AG04449 (cell line): ENCODE measurements at regions not wholly inside any gene's neighbourhood (a gene's known extent, or its start where the extent isn't known, plus 50 kb on each side); places are given as distances from the start of the nearest gene placed in this dataset.

Source experiments
- CTCF ChIA-PET: fragments of 350-600 bp; formaldehyde crosslinking; extraction: SDS; loops from one replicate; lab custom pipeline; 2021; ENCODE audit warnings: antibody characterized with exemption; lab: Yijun Ruan, JAX
- POLR2A ChIA-PET: fragments of 400-600, 350-600 bp; formaldehyde crosslinking; extraction: SDS; loops from one replicate; lab custom pipeline; 2020; ENCODE audit warnings: antibody characterized with exemption, inconsistent platforms; lab: Yijun Ruan, JAX
- DNase-seq: peaks from one replicate; pipeline ENCODE4 v3.0.0-alpha.2; 2010; ENCODE audit warnings: low read depth, low spot score
- H3K4me3 ChIP-seq: 2 replicates; pipeline ENCODE4 v1.5.1; 2011; ENCODE audit warnings: low read depth, mild to moderate bottlenecking, control low read depth, low read length
- TF ChIP-seq, protein P1 (sequence below): IDR thresholded peaks from one replicate; pipeline ENCODE4 v1.5.1; 2011; ENCODE audit warnings: mild to moderate bottlenecking, moderate library complexity, low read length, control low read depth, inconsistent platforms; ENCODE audit not compliant: insufficient read depth; ENCODE audit errors: missing control alignments

DNA sequence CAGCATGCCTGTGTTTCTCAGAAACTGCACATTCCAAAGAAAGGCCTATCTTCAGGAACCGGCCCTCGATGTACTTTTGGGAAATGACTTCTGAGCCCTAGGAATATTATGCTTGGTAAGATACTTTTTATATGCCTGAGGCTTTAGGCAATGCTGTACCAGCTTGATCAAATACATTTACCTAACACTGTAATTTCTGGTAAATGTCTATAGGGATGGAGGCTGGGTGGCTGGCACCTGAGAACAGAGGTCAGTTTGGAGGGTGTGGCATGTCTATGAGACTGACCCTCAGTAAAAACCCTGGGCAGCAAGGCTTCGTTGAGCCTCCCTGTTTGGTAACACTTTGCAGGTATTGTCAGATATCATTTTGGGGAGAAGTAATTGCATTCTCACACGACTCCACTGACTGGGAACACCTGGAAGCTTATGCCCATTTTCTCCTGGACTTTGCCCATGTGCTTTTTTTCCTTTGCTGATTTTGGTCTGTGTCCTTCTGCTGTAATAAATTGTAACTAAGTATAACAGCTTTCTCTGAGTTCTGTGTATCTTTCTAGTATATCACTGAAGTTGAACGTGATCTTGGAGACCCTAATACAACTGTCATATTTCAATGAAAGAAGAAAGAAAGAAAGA is 1339.1 kb downstream of the OLFM4 start:
- no peak overlapping the region for H3K4me3 ChIP-seq
- DNase-seq = no peak
- ChIA-PET POLR2A (no interaction called here), CTCF (no interaction called here)
- TF ChIP-seq, protein P1, sequence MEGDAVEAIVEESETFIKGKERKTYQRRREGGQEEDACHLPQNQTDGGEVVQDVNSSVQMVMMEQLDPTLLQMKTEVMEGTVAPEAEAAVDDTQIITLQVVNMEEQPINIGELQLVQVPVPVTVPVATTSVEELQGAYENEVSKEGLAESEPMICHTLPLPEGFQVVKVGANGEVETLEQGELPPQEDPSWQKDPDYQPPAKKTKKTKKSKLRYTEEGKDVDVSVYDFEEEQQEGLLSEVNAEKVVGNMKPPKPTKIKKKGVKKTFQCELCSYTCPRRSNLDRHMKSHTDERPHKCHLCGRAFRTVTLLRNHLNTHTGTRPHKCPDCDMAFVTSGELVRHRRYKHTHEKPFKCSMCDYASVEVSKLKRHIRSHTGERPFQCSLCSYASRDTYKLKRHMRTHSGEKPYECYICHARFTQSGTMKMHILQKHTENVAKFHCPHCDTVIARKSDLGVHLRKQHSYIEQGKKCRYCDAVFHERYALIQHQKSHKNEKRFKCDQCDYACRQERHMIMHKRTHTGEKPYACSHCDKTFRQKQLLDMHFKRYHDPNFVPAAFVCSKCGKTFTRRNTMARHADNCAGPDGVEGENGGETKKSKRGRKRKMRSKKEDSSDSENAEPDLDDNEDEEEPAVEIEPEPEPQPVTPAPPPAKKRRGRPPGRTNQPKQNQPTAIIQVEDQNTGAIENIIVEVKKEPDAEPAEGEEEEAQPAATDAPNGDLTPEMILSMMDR = no peak

DNA sequence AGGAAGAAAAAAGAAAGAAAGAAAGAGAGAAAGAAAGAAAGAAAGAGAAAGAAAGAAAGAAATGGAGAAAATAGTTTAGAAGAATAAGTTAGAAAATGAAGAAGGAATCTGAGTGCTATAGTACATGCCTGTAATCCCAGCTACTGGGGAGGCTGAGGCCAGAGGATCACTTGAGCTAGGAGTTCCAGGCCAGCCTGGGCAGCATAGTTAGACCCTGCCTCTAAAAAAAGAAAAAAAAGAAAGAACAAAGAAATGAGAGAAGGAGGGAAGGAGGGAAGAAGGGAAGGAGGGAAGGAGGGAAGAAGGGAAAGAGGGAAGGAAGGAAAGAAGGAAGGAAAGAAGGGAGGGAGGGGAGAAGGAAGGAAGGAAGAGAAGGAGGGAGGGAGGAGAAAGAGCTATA is 1339.8 kb downstream of the OLFM4 start:
- no peak overlapping the region for H3K4me3 ChIP-seq
- no peak for DNase-seq
- TF ChIP-seq, protein P1 = no peak
- ChIA-PET POLR2A (no interaction called here), CTCF (no interaction called here)

DNA sequence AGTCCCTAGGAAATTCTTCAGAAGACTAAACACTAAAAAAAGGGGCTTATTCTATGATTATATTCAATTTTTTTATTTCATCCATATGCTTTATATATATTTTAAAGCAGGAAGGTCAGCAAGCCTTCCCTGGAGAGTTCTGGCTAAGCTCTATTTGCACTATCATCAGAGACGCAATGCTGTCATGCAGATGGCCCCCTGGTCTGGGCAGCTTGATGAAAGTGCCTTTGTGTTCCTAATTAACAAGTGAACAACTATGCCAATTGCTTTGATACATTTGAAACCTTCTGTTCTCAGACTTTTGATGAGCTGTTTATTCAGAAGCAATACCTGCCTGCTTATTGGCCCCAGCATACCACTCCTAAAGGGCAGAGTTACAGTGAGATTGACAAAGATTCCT is 1344.6 kb downstream of the OLFM4 start:
- no peak overlapping the region for H3K4me3 ChIP-seq
- ChIA-PET POLR2A (no interaction called here), CTCF (no interaction called here)
- no peak for DNase-seq
- TF ChIP-seq, protein P1 = no peak

DNA sequence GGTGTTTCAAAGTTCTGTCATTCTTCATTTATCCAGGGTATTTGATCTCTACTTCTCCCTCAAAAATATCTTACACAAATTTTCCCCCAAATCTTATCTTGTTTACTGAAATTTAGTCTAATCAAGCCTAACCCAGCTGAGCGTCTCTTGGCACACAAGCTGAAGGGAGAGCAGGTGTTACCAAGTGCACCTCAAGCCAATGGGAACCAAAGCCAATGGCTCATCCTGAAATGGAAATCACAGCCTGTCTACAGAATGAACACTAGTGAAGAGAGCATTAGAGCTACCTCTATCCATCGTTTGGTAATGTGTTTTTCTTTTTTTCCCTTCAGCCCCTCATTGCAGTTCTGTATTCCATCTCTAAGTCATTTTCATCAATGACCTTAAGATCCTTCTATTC is 1350.8 kb downstream of the OLFM4 start:
- ChIA-PET CTCF (no interaction called here), POLR2A (no interaction called here)
- TF ChIP-seq, protein P1 = no peak
- H3K4me3 ChIP-seq = no peak overlapping the region
- no peak for DNase-seq

DNA sequence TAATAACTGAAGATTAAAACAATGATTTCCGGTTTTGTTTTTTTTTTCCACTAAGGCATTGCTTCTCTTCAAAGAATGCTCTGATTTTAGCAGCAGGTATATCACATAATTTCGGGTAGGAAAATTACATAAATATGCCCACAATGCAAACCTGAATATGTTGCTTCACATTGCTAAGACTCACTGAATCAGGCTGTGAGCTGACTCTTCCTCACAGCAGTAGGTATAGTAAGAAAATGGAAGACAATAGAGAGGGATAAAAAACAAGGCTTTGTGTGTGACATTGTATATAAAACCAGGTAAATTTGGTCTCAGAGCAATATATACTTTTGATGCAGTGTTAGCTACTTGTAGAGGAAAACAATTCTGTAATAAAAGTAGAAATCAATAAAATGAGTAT is 1355.0 kb downstream of the OLFM4 start:
- DNase-seq = no peak
- no peak overlapping the region for H3K4me3 ChIP-seq
- POLR2A ChIA-PET = no interaction called here
- TF ChIP-seq, protein P1 = no peak
- CTCF ChIA-PET = no interaction called here

DNA sequence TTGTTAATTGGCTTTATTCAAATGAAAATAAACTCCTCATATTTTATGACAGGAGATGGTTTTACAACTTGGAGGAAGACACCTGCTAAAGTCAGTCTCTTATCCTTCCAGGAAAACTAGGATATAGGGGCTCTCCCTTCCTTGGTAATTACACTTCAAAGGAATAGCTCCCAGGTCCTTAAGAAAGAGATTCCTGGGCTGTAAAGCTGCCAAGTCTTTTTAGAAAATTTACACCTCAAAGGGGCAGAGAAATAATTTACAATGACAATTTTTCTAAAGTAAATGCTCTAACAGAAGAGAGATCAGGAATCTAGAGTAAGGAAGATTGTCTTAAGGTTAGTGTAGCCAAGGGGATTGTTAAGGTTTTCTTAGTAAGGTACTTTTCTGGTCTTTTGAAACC is 1359.0 kb downstream of the OLFM4 start:
- POLR2A ChIA-PET = no interaction called here
- DNase-seq = no peak
- TF ChIP-seq, protein P1 = no peak
- no peak overlapping the region for H3K4me3 ChIP-seq
- CTCF ChIA-PET = no interaction called here
